GM06990 (cell line): ENCODE measurements at regions not wholly inside any gene's neighbourhood (a gene's known extent, or its start where the extent isn't known, plus 50 kb on each side); places are given as distances from the start of the nearest gene placed in this dataset.

ENCODE experiments used
- DNase-seq: peaks from one replicate; pipeline ENCODE4 v3.0.0-alpha.2; 2011; ENCODE audit not compliant: insufficient read length; ENCODE audit errors: extremely low read depth
- H3K27me3 ChIP-seq: replicated peaks from 2 replicates; pipeline ENCODE4 v1.6.0; 2011; ENCODE audit warnings: low read length; ENCODE audit not compliant: control insufficient read depth, insufficient read depth
- H3K36me3 ChIP-seq: 2 replicates; pipeline ENCODE4 v1.5.1; 2011; ENCODE audit warnings: low read length; ENCODE audit not compliant: control insufficient read depth, insufficient read depth
- H3K4me3 ChIP-seq: replicated peaks from 2 replicates; pipeline ENCODE4 v1.5.1; 2011; ENCODE audit warnings: low read depth, mild to moderate bottlenecking, control low read depth, low read length
- CTCF ChIP-seq: IDR thresholded peaks from 2 replicates; pipeline ENCODE4 v1.5.1; 2011; ENCODE audit warnings: low read length, control low read depth, mild to moderate bottlenecking, inconsistent platforms; ENCODE audit not compliant: insufficient read depth, poor library complexity, severe bottlenecking

GRCh38 chr4:111204797-111205196 is 581.9 kb upstream of the PITX2 start:
- no peak for TF ChIP-seq CTCF
- no peak for DNase-seq
- Histone ChIP-seq H3K36me3 (no peaks in the 10 kb centered on the region), H3K27me3 (no peaks in the 10 kb centered on the region), H3K4me3 (no peak overlapping the region)

- DNase-seq: no peak
- Histone ChIP-seq H3K4me3 (no peak overlapping the region), H3K36me3 (no peaks in the 10 kb centered on the region), H3K27me3 (no peaks in the 10 kb centered on the region; the same call in 1 of the 2 replicates)
- no peak for TF ChIP-seq CTCF
These were observed 586.1 kb upstream of the PITX2 start for GRCh38 chr4:111208970-111209369.

GRCh38 chr4:111209706-111210105 is 586.8 kb upstream of the PITX2 start:
- H3K27me3 ChIP-seq: no peaks in the 10 kb centered on the region; the same call in 1 of the 2 replicates
- no peak overlapping the region for H3K4me3 ChIP-seq
- TF ChIP-seq CTCF: no peak
- no peaks in the 10 kb centered on the region for H3K36me3 ChIP-seq
- no peak for DNase-seq

- TF ChIP-seq CTCF: no peak
- Histone ChIP-seq H3K27me3 (no peaks in the 10 kb centered on the region; the same call in 1 of the 2 replicates), H3K4me3 (no peak overlapping the region), H3K36me3 (no peaks in the 10 kb centered on the region)
- no peak for DNase-seq
These were observed 587.7 kb upstream of the PITX2 start for GRCh38 chr4:111210595-111210994.

- no peaks in the 10 kb centered on the region for H3K36me3 ChIP-seq
- H3K27me3 ChIP-seq: no peaks in the 10 kb centered on the region; the same call in 1 of the 2 replicates
- TF ChIP-seq CTCF: no peak
- DNase-seq: no peak
- no peak overlapping the region for H3K4me3 ChIP-seq
These were observed 590.7 kb upstream of the PITX2 start for GRCh38 chr4:111213531-111213930.

- no peak for DNase-seq
- Histone ChIP-seq H3K4me3 (no peak overlapping the region), H3K27me3 (no peaks in the 10 kb centered on the region; the same call in 1 of the 2 replicates), H3K36me3 (no peaks in the 10 kb centered on the region)
- no peak for TF ChIP-seq CTCF
These were observed 591.5 kb upstream of the PITX2 start for GRCh38 chr4:111214371-111214770.
